ENCODE measurements at regions not wholly inside any gene's neighbourhood (a gene's known extent, or its start where the extent isn't known, plus 50 kb on each side); places are given as distances from the start of the nearest gene placed in this dataset.
"Not testable (repeated sequence)": the region's sequence is repeated elsewhere in the genome, so short reads cannot be mapped to it uniquely, and the experiment has no call there.

GRCh38 chr17:20683651-20684229 is 104.2 kb downstream of the CDRT15L2 start:
- not testable (repeated sequence) for DNase-seq

GRCh38 chr17:20684975-20685374 is 105.5 kb downstream of the CDRT15L2 start:
- DNase-seq = not testable (repeated sequence)

GRCh38 chr17:20687584-20687983 is 108.1 kb downstream of the CDRT15L2 start:
- not testable (repeated sequence) for DNase-seq

- DNase-seq = not testable (repeated sequence)
Measured at GRCh38 chr17:20689170-20689749, 109.7 kb downstream of the CDRT15L2 start.

GRCh38 chr17:20692706-20693105 is 113.2 kb downstream of the CDRT15L2 start:
- DNase-seq = not testable (repeated sequence)

GRCh38 chr17:20695871-20696270 is 116.3 kb downstream of the CDRT15L2 start:
- not testable (repeated sequence) for DNase-seq

- not testable (repeated sequence) for DNase-seq
Measured at GRCh38 chr17:20698463-20699206, 119.1 kb downstream of the CDRT15L2 start.

- DNase-seq = not testable (repeated sequence)
Measured at GRCh38 chr17:20700528-20700927, 121.0 kb downstream of the CDRT15L2 start.

- not testable (repeated sequence) for DNase-seq
Measured at GRCh38 chr17:20701366-20701765, 121.8 kb downstream of the CDRT15L2 start.

GRCh38 chr17:20702692-20703091 is 123.2 kb downstream of the CDRT15L2 start:
- no peak for DNase-seq

- DNase-seq = no peak
Measured at GRCh38 chr17:20703781-20704180, 124.3 kb downstream of the CDRT15L2 start.

GRCh38 chr17:20705186-20705585 is 125.7 kb downstream of the CDRT15L2 start:
- not testable (repeated sequence) for DNase-seq

GRCh38 chr17:20706751-20707373 is 127.3 kb downstream of the CDRT15L2 start:
- no peak for DNase-seq

- DNase-seq = not testable (repeated sequence)
Measured at GRCh38 chr17:20708821-20709220, 129.3 kb downstream of the CDRT15L2 start.

GRCh38 chr17:20716481-20716880 is 137.0 kb downstream of the CDRT15L2 start:
- not testable (repeated sequence) for DNase-seq

- DNase-seq = no peak
Measured at GRCh38 chr17:20721171-20721570, 141.6 kb downstream of the CDRT15L2 start.

- not testable (repeated sequence) for DNase-seq
Measured at GRCh38 chr17:20724391-20724790, 144.9 kb downstream of the CDRT15L2 start.

GRCh38 chr17:20727201-20727600 is 147.7 kb downstream of the CDRT15L2 start:
- DNase-seq = not testable (repeated sequence)

- DNase-seq = no peak
Measured at GRCh38 chr17:20728181-20728580, 148.7 kb downstream of the CDRT15L2 start.

GRCh38 chr17:20731131-20731530 is 151.6 kb downstream of the CDRT15L2 start:
- not testable (repeated sequence) for DNase-seq

GRCh38 chr17:20733923-20734322 is 154.4 kb downstream of the CDRT15L2 start:
- no peak for DNase-seq

GRCh38 chr17:20735796-20736195 is 156.3 kb downstream of the CDRT15L2 start:
- DNase-seq = no peak

GRCh38 chr17:20737636-20738035 is 158.1 kb downstream of the CDRT15L2 start:
- not testable (repeated sequence) for DNase-seq

Measured in right hindlimb (tissue), 1 donor.